ENCODE measurements at regions not wholly inside any gene's neighbourhood (a gene's known extent, or its start where the extent isn't known, plus 50 kb on each side); places are given as distances from the start of the nearest gene placed in this dataset.

DNA sequence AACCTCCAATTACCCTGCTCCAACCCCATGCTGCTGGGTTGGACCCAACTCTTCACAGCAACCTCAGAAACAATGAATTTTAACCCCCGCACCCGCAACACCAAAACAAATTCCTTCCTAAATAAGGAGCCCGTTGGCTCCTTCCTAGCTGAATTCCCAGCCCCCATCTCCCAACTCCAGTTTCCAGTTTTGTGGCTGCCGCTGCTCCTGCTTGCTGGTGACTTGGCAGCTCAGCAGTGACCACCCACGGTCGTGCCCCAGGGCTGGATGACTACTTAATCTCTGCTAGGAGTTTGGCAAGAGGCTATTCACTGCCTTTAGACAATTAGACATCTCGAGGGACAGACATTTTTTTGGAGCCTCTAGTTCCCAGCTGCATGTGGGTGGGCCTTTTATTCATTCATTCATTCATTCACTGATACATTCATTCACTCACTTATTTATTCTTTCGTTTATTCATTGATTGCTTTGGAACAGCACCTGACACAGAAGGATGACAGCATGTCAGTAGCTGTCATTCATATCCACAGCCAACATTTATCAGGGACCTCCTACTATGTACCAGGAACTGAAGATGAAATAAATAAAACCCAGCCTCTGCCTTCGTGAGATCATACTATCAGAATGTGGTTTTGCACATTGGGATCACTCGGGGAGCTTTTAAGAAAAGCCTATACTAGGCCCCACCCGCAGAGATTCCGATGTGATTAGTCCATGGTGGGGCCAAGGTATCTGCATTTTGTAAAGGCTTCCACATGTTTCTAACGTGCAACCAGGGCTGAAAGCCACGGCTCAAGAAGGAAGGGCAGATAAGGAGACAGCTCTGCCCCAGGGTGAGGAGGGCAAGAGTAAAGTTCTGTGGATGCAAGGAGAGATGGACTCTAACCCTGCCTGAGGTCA, 256.5 kb downstream of the SHQ1 start:
- H3K9ac ChIP-seq (ENCODE audit: low read depth, low read length): 0 out of 2 replicates have a peak overlapping the region, but pooled peaks have one; percentile 6
- H3K4me1 ChIP-seq (ENCODE audit: control insufficient read depth, insufficient read depth, low read length): peaks cover 22% of the 10 kb centered on the region
- H3K27ac ChIP-seq (ENCODE audit: low read depth, low read length): peak overlapping the region; percentile 73
- no peak overlapping the region for H3K4me3 ChIP-seq (ENCODE audit: low read depth, low read length)
- no peaks in the 10 kb centered on the region for H3K9me3 ChIP-seq (ENCODE audit: control insufficient read depth, insufficient read depth, low read length)
- peaks cover 4% of the 10 kb centered on the region; the same call in 1 of the 2 replicates for H3K27me3 ChIP-seq (ENCODE audit: control insufficient read depth, insufficient read depth, low read length)
- no peaks in the 10 kb centered on the region for H3K36me3 ChIP-seq (ENCODE audit: control insufficient read depth, insufficient read depth, low read length)

DNA sequence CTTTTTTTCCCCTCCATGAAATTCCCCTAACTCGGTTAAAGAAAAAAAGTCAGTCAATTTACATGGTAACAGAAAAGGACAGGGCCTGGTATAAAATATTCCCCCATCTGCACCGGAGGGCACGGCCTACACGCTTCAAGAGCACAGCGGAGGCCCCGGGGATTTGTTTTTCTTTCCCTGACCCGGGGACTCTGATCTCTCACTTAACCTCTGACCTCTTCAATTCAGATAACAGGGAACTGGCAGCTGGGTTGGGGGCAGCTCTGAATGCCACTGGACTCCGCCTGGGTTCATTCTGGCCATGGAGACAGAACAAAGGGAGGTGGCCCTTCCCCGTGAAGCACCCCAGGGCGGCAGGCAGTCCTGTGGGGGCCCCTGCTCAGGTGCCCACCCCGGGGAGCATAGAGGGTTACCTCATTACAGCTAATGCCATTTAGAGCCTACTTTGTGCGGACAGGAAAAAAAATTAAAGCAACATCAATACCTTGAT, 257.5 kb downstream of the SHQ1 start:
- H3K36me3 ChIP-seq (ENCODE audit: control insufficient read depth, insufficient read depth, low read length): no peaks in the 10 kb centered on the region
- 0 out of 2 replicates have a peak overlapping the region, but pooled peaks have one; percentile 6 for H3K9ac ChIP-seq (ENCODE audit: low read depth, low read length)
- H3K4me3 ChIP-seq (ENCODE audit: low read depth, low read length): no peak overlapping the region
- H3K27ac ChIP-seq (ENCODE audit: low read depth, low read length): peak overlapping the region; percentile 73
- H3K9me3 ChIP-seq (ENCODE audit: control insufficient read depth, insufficient read depth, low read length): no peaks in the 10 kb centered on the region
- peaks cover 22% of the 10 kb centered on the region for H3K4me1 ChIP-seq (ENCODE audit: control insufficient read depth, insufficient read depth, low read length)
- H3K27me3 ChIP-seq (ENCODE audit: control insufficient read depth, insufficient read depth, low read length): peaks cover 4% of the 10 kb centered on the region; the same call in 1 of the 2 replicates

DNA sequence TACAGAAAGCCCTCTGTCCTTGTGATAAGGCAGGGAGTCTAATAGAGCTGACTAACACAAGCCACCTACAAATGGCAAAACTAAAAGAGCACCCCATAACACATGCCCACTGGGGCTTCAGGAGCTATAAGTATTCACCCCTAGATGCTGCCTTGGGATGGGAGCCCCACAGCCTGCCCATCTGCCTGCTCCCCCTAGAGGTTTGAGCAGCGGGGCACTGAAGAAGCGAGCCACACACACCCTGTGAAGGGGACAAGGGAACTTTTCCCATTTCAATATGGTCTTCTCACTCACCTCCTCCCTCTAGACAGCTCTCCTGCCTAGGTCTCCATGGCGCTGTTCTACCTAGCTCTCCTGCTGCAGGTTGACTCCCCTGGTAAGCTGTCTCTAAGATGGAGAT, 261.0 kb downstream of the SHQ1 start:
- no peak overlapping the region for H3K9ac ChIP-seq (ENCODE audit: low read depth, low read length)
- no peaks in the 10 kb centered on the region for H3K9me3 ChIP-seq (ENCODE audit: control insufficient read depth, insufficient read depth, low read length)
- H3K4me1 ChIP-seq (ENCODE audit: control insufficient read depth, insufficient read depth, low read length): peaks cover 30% of the 10 kb centered on the region
- H3K27ac ChIP-seq (ENCODE audit: low read depth, low read length): no peak overlapping the region
- peaks cover 4% of the 10 kb centered on the region; the same call in 1 of the 2 replicates for H3K27me3 ChIP-seq (ENCODE audit: control insufficient read depth, insufficient read depth, low read length)
- no peak overlapping the region for H3K4me3 ChIP-seq (ENCODE audit: low read depth, low read length)
- H3K36me3 ChIP-seq (ENCODE audit: control insufficient read depth, insufficient read depth, low read length): no peaks in the 10 kb centered on the region

DNA sequence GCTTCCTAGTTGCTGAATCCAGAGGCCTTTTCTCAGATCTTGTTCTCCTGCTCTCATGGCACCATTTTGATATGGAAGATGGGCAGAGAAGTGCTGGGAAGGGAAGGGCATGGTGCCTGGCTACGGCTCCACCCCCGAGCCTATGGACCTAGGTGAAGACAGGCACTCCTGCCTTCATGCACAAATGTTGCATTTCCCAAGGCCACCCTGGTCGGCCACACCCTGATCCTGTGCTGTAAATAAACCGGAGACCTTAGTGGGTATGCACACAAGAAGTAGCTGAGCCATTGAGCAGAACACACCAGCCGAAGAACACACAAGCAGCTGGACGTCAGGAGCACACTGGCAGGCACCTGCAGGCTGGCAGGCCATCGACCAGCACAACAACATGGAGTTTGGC, 261.6 kb downstream of the SHQ1 start:
- no peaks in the 10 kb centered on the region for H3K9me3 ChIP-seq (ENCODE audit: control insufficient read depth, insufficient read depth, low read length)
- no peak overlapping the region for H3K4me3 ChIP-seq (ENCODE audit: low read depth, low read length)
- no peak overlapping the region for H3K27ac ChIP-seq (ENCODE audit: low read depth, low read length)
- peaks cover 4% of the 10 kb centered on the region; the same call in 1 of the 2 replicates for H3K27me3 ChIP-seq (ENCODE audit: control insufficient read depth, insufficient read depth, low read length)
- peaks cover 30% of the 10 kb centered on the region for H3K4me1 ChIP-seq (ENCODE audit: control insufficient read depth, insufficient read depth, low read length)
- no peaks in the 10 kb centered on the region for H3K36me3 ChIP-seq (ENCODE audit: control insufficient read depth, insufficient read depth, low read length)
- H3K9ac ChIP-seq (ENCODE audit: low read depth, low read length): no peak overlapping the region

DNA sequence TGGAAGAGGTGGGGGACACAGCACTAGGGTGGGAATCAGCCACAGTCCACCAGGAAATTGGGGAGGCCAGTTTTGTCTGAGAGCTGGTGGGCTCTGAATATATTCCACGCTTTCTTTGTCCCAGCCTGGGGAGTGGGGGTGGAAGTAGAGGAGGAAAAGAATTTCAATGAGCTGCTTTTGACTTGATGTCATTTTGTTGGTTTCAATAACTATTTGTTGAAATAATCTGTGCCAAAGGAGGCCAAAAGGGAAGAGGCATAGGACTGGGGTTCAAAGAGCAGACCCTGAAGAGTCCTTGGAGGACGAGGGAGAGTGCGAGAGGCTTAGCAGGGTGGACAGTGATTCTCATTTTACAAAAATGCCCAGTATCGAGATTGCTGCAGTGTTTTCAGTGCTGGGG, 262.3 kb downstream of the SHQ1 start:
- no peak overlapping the region for H3K9ac ChIP-seq (ENCODE audit: low read depth, low read length)
- H3K4me1 ChIP-seq (ENCODE audit: control insufficient read depth, insufficient read depth, low read length): peaks cover 30% of the 10 kb centered on the region
- H3K27me3 ChIP-seq (ENCODE audit: control insufficient read depth, insufficient read depth, low read length): peaks cover 4% of the 10 kb centered on the region; the same call in 1 of the 2 replicates
- no peak overlapping the region for H3K27ac ChIP-seq (ENCODE audit: low read depth, low read length)
- no peaks in the 10 kb centered on the region for H3K36me3 ChIP-seq (ENCODE audit: control insufficient read depth, insufficient read depth, low read length)
- H3K4me3 ChIP-seq (ENCODE audit: low read depth, low read length): no peak overlapping the region
- H3K9me3 ChIP-seq (ENCODE audit: control insufficient read depth, insufficient read depth, low read length): no peaks in the 10 kb centered on the region

DNA sequence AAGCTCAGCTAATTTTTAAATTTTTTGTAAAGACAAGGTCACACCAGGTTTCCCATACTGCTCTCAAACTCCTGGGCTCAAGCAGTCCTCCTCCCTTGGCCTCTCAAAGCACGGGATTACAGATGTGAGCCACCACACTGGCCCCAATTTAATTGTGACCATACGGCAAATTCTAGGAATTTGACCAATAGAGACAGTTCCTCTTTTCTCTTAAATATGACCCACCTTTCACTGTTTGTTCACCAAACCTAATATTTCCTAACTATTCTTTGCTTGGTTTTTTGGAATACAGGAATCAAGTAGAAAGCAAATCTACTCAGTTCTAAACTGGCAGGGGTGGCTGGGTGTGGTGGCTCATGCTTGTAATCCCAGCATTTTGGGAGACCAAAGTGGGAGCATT, 264.0 kb downstream of the SHQ1 start:
- Histone ChIP-seq H3K36me3 (ENCODE audit: control insufficient read depth, insufficient read depth, low read length) (no peaks in the 10 kb centered on the region), H3K27me3 (ENCODE audit: control insufficient read depth, insufficient read depth, low read length) (no peaks in the 10 kb centered on the region)

DNA sequence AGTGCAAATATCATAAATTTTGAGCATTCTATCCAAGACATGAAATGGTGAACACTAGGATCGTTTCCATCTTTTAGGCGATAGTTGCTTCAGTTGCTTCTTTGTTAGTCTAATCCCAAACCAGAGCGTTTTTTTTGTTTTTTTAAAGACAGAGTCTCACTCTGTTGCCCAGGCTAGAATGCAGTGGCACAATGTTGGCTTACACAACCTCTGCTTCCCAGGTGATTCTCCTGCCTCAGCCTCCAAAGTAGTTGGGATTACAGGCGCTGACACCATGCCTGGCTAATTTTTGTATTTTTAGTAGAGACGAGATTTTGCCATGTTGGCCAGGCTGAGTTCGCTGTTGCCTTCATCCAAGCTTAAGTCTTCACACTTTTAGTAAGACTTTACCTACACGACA, 265.3 kb downstream of the SHQ1 start:
- H3K9ac ChIP-seq (ENCODE audit: low read depth, low read length): no peak overlapping the region
- H3K9me3 ChIP-seq (ENCODE audit: control insufficient read depth, insufficient read depth, low read length): no peaks in the 10 kb centered on the region
- H3K36me3 ChIP-seq (ENCODE audit: control insufficient read depth, insufficient read depth, low read length): no peaks in the 10 kb centered on the region
- H3K27ac ChIP-seq (ENCODE audit: low read depth, low read length): no peak overlapping the region
- peaks cover 26% of the 10 kb centered on the region for H3K4me1 ChIP-seq (ENCODE audit: control insufficient read depth, insufficient read depth, low read length)
- H3K4me3 ChIP-seq (ENCODE audit: low read depth, low read length): no peak overlapping the region
- no peaks in the 10 kb centered on the region; the same call in 1 of the 2 replicates for H3K27me3 ChIP-seq (ENCODE audit: control insufficient read depth, insufficient read depth, low read length)

More for the DNA sequence above, 264.0 kb downstream of the SHQ1 start:
- H3K4me3 ChIP-seq (ENCODE audit: low read depth, low read length): no peak overlapping the region
- peaks cover 26% of the 10 kb centered on the region for H3K4me1 ChIP-seq (ENCODE audit: control insufficient read depth, insufficient read depth, low read length)
- no peaks in the 10 kb centered on the region for H3K9me3 ChIP-seq (ENCODE audit: control insufficient read depth, insufficient read depth, low read length)
- H3K27ac ChIP-seq (ENCODE audit: low read depth, low read length): no peak overlapping the region
- no peak overlapping the region for H3K9ac ChIP-seq (ENCODE audit: low read depth, low read length)

DNA sequence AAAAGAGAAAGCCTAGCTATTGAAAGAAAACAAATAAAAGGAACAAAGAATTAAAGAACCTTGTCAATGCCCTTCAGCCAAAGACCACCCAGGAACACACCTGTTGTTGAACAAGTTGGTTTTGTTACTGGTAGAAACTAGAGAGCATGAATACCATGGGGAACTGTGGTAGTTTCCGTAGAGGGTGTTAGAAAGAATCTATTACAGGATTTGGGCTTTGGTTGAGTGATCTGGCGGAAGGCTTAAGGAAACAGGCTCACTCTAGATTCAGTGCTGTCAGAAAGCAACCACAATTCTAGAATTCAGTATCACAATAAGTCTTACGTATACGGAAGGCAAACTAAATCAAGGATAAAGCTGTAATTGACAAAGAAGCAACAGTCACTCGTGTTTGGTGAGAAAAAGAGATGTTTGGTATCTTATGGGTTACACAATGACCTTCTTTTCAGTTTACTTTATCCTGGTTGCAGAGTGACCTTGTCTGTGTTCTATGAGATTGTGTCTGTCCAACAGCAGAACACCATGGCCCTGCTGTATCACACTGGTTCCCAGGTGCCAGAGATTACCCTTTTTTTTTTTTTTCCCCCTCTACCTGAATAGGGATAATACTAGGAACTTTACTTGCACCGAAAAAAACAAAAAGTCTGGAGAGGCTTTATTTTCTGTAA, 265.9 kb downstream of the SHQ1 start:
- no peaks in the 10 kb centered on the region for H3K36me3 ChIP-seq (ENCODE audit: control insufficient read depth, insufficient read depth, low read length)
- no peaks in the 10 kb centered on the region for H3K9me3 ChIP-seq (ENCODE audit: control insufficient read depth, insufficient read depth, low read length)
- no peaks in the 10 kb centered on the region; the same call in 1 of the 2 replicates for H3K27me3 ChIP-seq (ENCODE audit: control insufficient read depth, insufficient read depth, low read length)
- no peak overlapping the region for H3K9ac ChIP-seq (ENCODE audit: low read depth, low read length)
- peaks cover 26% of the 10 kb centered on the region for H3K4me1 ChIP-seq (ENCODE audit: control insufficient read depth, insufficient read depth, low read length)
- peak overlapping the region; percentile 70 for H3K27ac ChIP-seq (ENCODE audit: low read depth, low read length)
- 0 out of 2 replicates have a peak overlapping the region, but pooled peaks have one; percentile 15 for H3K4me3 ChIP-seq (ENCODE audit: low read depth, low read length)

DNA sequence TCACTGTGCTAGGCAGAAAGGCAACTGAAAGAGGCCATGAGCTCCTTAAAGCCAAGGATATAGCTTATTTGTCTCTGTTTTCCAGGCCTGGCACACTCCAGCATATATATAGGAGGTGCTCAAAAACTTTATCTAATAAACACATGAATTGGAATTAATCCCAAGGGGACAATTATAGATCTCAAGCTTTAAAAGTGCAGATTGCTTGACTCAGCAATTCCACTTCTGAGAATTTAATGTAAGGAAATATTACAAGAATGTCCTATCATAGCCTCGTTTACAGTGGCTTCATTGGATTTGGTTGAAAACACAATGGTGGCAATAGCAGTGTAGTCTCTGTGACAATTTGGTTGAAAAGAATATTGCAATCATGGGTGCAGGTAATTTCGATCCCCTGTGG, 267.3 kb downstream of the SHQ1 start:
- Histone ChIP-seq H3K9ac (ENCODE audit: low read depth, low read length) (no peak overlapping the region), H3K27me3 (ENCODE audit: control insufficient read depth, insufficient read depth, low read length) (no peaks in the 10 kb centered on the region; the same call in 1 of the 2 replicates), H3K4me1 (ENCODE audit: control insufficient read depth, insufficient read depth, low read length) (peaks cover 26% of the 10 kb centered on the region), H3K36me3 (ENCODE audit: control insufficient read depth, insufficient read depth, low read length) (no peaks in the 10 kb centered on the region), H3K4me3 (ENCODE audit: low read depth, low read length) (no peak overlapping the region), H3K27ac (ENCODE audit: low read depth, low read length) (no peak overlapping the region), H3K9me3 (ENCODE audit: control insufficient read depth, insufficient read depth, low read length) (no peaks in the 10 kb centered on the region)

DNA sequence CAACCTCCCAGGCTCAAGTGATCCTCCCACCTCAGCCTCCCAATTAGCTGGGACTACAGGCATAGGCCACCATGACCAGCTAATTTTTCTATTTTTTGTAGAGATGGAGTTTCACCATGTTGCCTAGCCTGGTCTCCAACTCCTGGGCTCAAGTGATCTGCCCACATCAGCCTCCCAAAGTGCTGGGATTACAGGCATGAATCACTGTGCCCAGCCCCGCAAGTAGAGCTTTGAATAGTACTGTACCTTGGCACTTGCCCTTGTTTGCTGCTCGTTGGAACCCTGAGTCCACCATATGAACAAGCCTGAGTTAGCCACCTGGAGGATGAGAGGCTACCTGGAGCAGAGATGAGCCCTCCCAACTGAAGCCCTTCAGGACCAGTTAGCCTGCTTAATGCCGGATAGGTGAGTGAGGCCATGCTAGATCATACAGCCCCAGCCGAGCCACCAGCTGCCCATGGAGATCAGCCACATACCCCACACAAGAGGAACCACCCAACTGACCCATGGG, 267.9 kb downstream of the SHQ1 start:
- H3K4me1 ChIP-seq (ENCODE audit: control insufficient read depth, insufficient read depth, low read length): peaks cover 26% of the 10 kb centered on the region
- H3K27ac ChIP-seq (ENCODE audit: low read depth, low read length): no peak overlapping the region
- no peak overlapping the region for H3K9ac ChIP-seq (ENCODE audit: low read depth, low read length)
- no peak overlapping the region for H3K4me3 ChIP-seq (ENCODE audit: low read depth, low read length)
- H3K36me3 ChIP-seq (ENCODE audit: control insufficient read depth, insufficient read depth, low read length): no peaks in the 10 kb centered on the region
- H3K9me3 ChIP-seq (ENCODE audit: control insufficient read depth, insufficient read depth, low read length): no peaks in the 10 kb centered on the region
- H3K27me3 ChIP-seq (ENCODE audit: control insufficient read depth, insufficient read depth, low read length): no peaks in the 10 kb centered on the region; the same call in 1 of the 2 replicates

Measured in HUES48 (cell line).